Gastrocnemius medialis (tissue), 4 donors: ENCODE measurements at regions not wholly inside any gene's neighbourhood (a gene's known extent, or its start where the extent isn't known, plus 50 kb on each side); places are given as distances from the start of the nearest gene placed in this dataset.

Experiments used
- ATAC-seq, 2 donors: fragments of 150-250 bp; one replicate each; pipeline ENCODE4 v1.9.1; 2016
- DNase-seq, 2 donors: peaks; one replicate each; pipeline ENCODE4 v3.0.0-alpha.2; 2019
- H3K27ac ChIP-seq, 4 donors: fragments of 200-600 bp; sonication (generic); 1 replicate in 1 of 4; 2 replicates in 3 of 4; pipeline ENCODE4 v1.5.1; 2016 to 2018; ENCODE audit warnings: mild to moderate bottlenecking in 2 of 4, moderate library complexity in 1 of 4
- H3K27me3 ChIP-seq, 3 donors: fragments of 200-600 bp; sonication (generic) in 2 of 3; 1 replicate in 1 of 3; 2 replicates in 2 of 3; pipeline versions ENCODE4 v1.5.1 to v1.6.0; 2016 to 2019; ENCODE audit warnings: mild to moderate bottlenecking in 1 of 3, moderate library complexity in 1 of 3
- H3K36me3 ChIP-seq, 2 donors: fragments of 200-600 bp; sonication (generic) in 1 of 2; one replicate each; pipeline ENCODE4 v1.5.1; 2017 to 2018
- H3K4me1 ChIP-seq, 2 donors: fragments of 200-600 bp; sonication (generic) in 1 of 2; one replicate each; pipeline ENCODE4 v1.5.1; 2016 to 2017; ENCODE audit warnings: mild to moderate bottlenecking in 2 of 2
- H3K4me3 ChIP-seq, 4 donors: fragments of 200-600 bp; sonication (generic) in 3 of 4; 1 replicate in 1 of 4; 2 replicates in 3 of 4; pipeline ENCODE4 v1.5.1; 2016 to 2019; ENCODE audit warnings: mild to moderate bottlenecking in 2 of 4
- H3K9me3 ChIP-seq, 3 donors: fragments of 200-600 bp; sonication (generic) in 2 of 3; 1 replicate in 1 of 3; 2 replicates in 2 of 3; pipeline ENCODE4 v1.5.1; 2016 to 2019
- CTCF ChIP-seq, 5 experiments: fragments of 450-650 bp in 3 of 5; fragments of 200-600 bp in 2 of 5; sonication (generic) in 2 of 5; IDR thresholded peaks in 4 of 5; conservative IDR thresholded peaks in 1 of 5; 1 replicate in 4 of 5; 2 replicates in 1 of 5; pipeline ENCODE4 v1.5.1; 2016 to 2019; ENCODE audit warnings: antibody characterized with exemption in 5 of 5, mild to moderate bottlenecking in 3 of 5, moderate library complexity in 3 of 5
- POLR2A ChIP-seq, 2 donors: fragments of 450-650 bp; IDR thresholded peaks; one replicate each; pipeline ENCODE4 v1.6.1; 2017; ENCODE audit warnings: antibody characterized with exemption in 2 of 2, mild to moderate bottlenecking in 2 of 2, moderate library complexity in 2 of 2
- in situ Hi-C, 4 donors: fragments of 200-750 bp; cut with MboI; loops; one replicate each; pipeline versions ENCODE4 v1.15.0 to v1.8.0; 2017; ENCODE audit warnings: low sequenced_read_pairs in 4 of 4
- intact Hi-C: fragments of 100-400 bp; cut with DNase I; formaldehyde crosslinking; loops from one replicate; pipeline ENCODE4 v1.15.1; 2023; ENCODE audit warnings: low total_unique reads

GRCh38 chr7:72493850-72494661 lies 81.9 kb upstream of the CALN1 start:
- in situ Hi-C loops, result no loop called here
- intact Hi-C loops, result no loop called here
- TF ChIP-seq CTCF (IDR thresholded peaks at IDR 0.05 in 4 of 5, conservative IDR thresholded peaks at IDR 0.05 in 1 of 5) (peak in 2 of 5 experiments; percentile 52 to 60), POLR2A (IDR thresholded peaks at IDR 0.05) (no peak)
- Histone ChIP-seq H3K36me3 (no peaks in the 10 kb centered on the region), H3K9me3 (peaks cover 0 to 9% (median 3%) of the 10 kb centered on the region in 3 donors), H3K27ac (no peak overlapping the region), H3K4me1 (no peaks in the 10 kb centered on the region), H3K4me3 (no peak overlapping the region), H3K27me3 (no peaks in the 10 kb centered on the region)
- DNase-seq, result no peak
- ATAC-seq, result no peak

- Histone ChIP-seq H3K4me1 (no peaks in the 10 kb centered on the region), H3K36me3 (no peaks in the 10 kb centered on the region), H3K27me3 (no peaks in the 10 kb centered on the region), H3K9me3 (peaks cover 0 to 7% (median 3%) of the 10 kb centered on the region in 3 donors), H3K4me3 (no peak overlapping the region), H3K27ac (no peak overlapping the region)
- intact Hi-C loops (no loop called here), in situ Hi-C loops (no loop called here)
- DNase-seq, result no peak
- TF ChIP-seq CTCF (IDR thresholded peaks at IDR 0.05 in 4 of 5, conservative IDR thresholded peaks at IDR 0.05 in 1 of 5) (no peak), POLR2A (IDR thresholded peaks at IDR 0.05) (no peak)
- ATAC-seq, result no peak
These were observed 80.4 kb upstream of the CALN1 start for GRCh38 chr7:72492461-72493065.

GRCh38 chr7:72490301-72490700 lies 78.2 kb upstream of the CALN1 start:
- DNase-seq, result no peak
- intact Hi-C loops, result no loop called here
- H3K27me3 ChIP-seq, result no peaks in the 10 kb centered on the region
- TF ChIP-seq POLR2A (IDR thresholded peaks at IDR 0.05), result no peak
- no peak for TF ChIP-seq CTCF (IDR thresholded peaks at IDR 0.05 in 4 of 5, conservative IDR thresholded peaks at IDR 0.05 in 1 of 5)
- H3K4me3 ChIP-seq, result no peak overlapping the region
- no peak overlapping the region for H3K27ac ChIP-seq
- H3K36me3 ChIP-seq, result no peaks in the 10 kb centered on the region
- no peak for ATAC-seq
- no peaks in the 10 kb centered on the region for H3K9me3 ChIP-seq
- no peaks in the 10 kb centered on the region for H3K4me1 ChIP-seq
- in situ Hi-C loops, result no loop called here

GRCh38 chr7:72481934-72482333 lies 69.8 kb upstream of the CALN1 start:
- Histone ChIP-seq H3K27ac (no peak overlapping the region), H3K9me3 (no peaks in the 10 kb centered on the region), H3K4me1 (no peaks in the 10 kb centered on the region), H3K4me3 (no peak overlapping the region), H3K27me3 (no peaks in the 10 kb centered on the region), H3K36me3 (no peaks in the 10 kb centered on the region)
- intact Hi-C loops, result no loop called here
- TF ChIP-seq POLR2A (IDR thresholded peaks at IDR 0.05) (no peak), CTCF (IDR thresholded peaks at IDR 0.05 in 4 of 5, conservative IDR thresholded peaks at IDR 0.05 in 1 of 5) (no peak)
- DNase-seq (no peak), ATAC-seq (no peak)
- in situ Hi-C loops, result no loop called here
